GM12878 (cell line): ENCODE measurements at regions not wholly inside any gene's neighbourhood (a gene's known extent, or its start where the extent isn't known, plus 50 kb on each side); places are given as distances from the start of the nearest gene placed in this dataset.

Experiments used
- ATAC-seq: fragments of 200-7000 bp; cut with Tn5 transposase; 3 replicates; pipeline ENCODE4 v1.9.1; 2020; ENCODE audit warnings: mild to moderate bottlenecking, moderate library complexity
- BruUV-seq: library from RNA; stranded (reverse); fragments of 400-500 nt; replicated peaks from 2 replicates; lab custom pipeline; 2021; lab: Mats Ljungman, UMichigan
- CTCF ChIA-PET: fragments of 300-600 bp; sonication (Branson Sonifier 250); formaldehyde crosslinking; extraction: SDS; loops from one replicate; lab custom pipeline; 2021; ENCODE audit warnings: inconsistent platforms; lab: Yijun Ruan, JAX
- POLR2A ChIA-PET: fragments of 350-600 bp; formaldehyde crosslinking; extraction: SDS; loops from one replicate; lab custom pipeline; 2021; ENCODE audit warnings: inconsistent platforms; lab: Charles Lee
- RAD21 ChIA-PET: fragments of 300-600 bp; sonication (Branson Sonifier 250); formaldehyde crosslinking; loops from one replicate; lab custom pipeline; 2023; ENCODE audit warnings: antibody characterized with exemption; ENCODE audit not compliant: unreplicated experiment; lab: Charles Lee
- SMC1A ChIA-PET: fragments of 300-600 bp; sonication (Branson Sonifier 250); formaldehyde crosslinking; loops from one replicate; lab custom pipeline; 2023; ENCODE audit not compliant: unreplicated experiment, uncharacterized antibody; lab: Charles Lee
- DNase-seq: peaks from one replicate; pipeline ENCODE4 v3.0.0-alpha.2; 2011; ENCODE audit warnings: low read depth, low spot score
- FAIRE-seq: peaks from 3 replicates; lab custom pipeline; 2011; peaks lifted over from hg19 to GRCh38; lab: Jason Lieb, UNC
- H2AFZ ChIP-seq: 2 replicates; pipeline ENCODE4 v1.6.0; 2011; ENCODE audit warnings: low read depth, low read length, control low read depth; ENCODE audit not compliant: control insufficient read depth
- H3K27ac ChIP-seq: 2 replicates; pipeline ENCODE4 v1.5.1; 2011; ENCODE audit warnings: control low read depth; ENCODE audit not compliant: control insufficient read depth, insufficient read depth
- H3K27me3 ChIP-seq, 2 experiments: replicated peaks in 1 of 2; 2 replicates each; pipeline versions ENCODE4 v1.6.0 to v1.6.1; 2011; ENCODE audit warnings: low read length in 1 of 2; ENCODE audit not compliant: control insufficient read depth in 2 of 2, insufficient read depth in 2 of 2
- H3K36me3 ChIP-seq, 2 experiments: 2 replicates each; pipeline ENCODE4 v1.5.1; 2011; ENCODE audit warnings: low read length in 1 of 2; ENCODE audit not compliant: control insufficient read depth in 2 of 2, insufficient read depth in 2 of 2
- H3K4me1 ChIP-seq: 2 replicates; pipeline ENCODE4 v1.6.1; 2011; ENCODE audit warnings: mild to moderate bottlenecking, low read length, moderate library complexity, mixed read lengths; ENCODE audit not compliant: control insufficient read depth, insufficient read depth
- H3K4me2 ChIP-seq: 2 replicates; pipeline ENCODE4 v1.6.0; 2011; ENCODE audit warnings: control low read depth; ENCODE audit not compliant: control insufficient read depth, insufficient read depth
- H3K4me3 ChIP-seq: fragments of 200-600 bp; sonication (generic); 2 replicates; pipeline ENCODE4 v1.5.1; 2016
- H3K79me2 ChIP-seq: 2 replicates; pipeline ENCODE4 v1.6.0; 2011; ENCODE audit warnings: low read length; ENCODE audit not compliant: control insufficient read depth, insufficient read depth
- H3K9ac ChIP-seq: 2 replicates; pipeline ENCODE4 v1.8.0; 2011; ENCODE audit warnings: low read length, control low read depth, mixed read lengths; ENCODE audit not compliant: control insufficient read depth, insufficient read depth
- H3K9me3 ChIP-seq: replicated peaks from 3 replicates; pipeline ENCODE4 v1.5.1; 2011; ENCODE audit warnings: mild to moderate bottlenecking, low read length; ENCODE audit not compliant: control insufficient read depth, insufficient read depth
- H4K20me1 ChIP-seq: 2 replicates; pipeline ENCODE4 v1.6.0; 2011; ENCODE audit not compliant: control insufficient read depth, insufficient read depth
- BACH1 ChIP-seq: fragments of 450-650 bp; IDR thresholded peaks from 2 replicates; pipeline ENCODE4 v1.6.1; 2017; ENCODE audit warnings: mild to moderate bottlenecking, borderline replicate concordance
- BCLAF1 ChIP-seq: fragments of 450-650 bp; IDR thresholded peaks from 2 replicates; pipeline ENCODE4 v1.6.1; 2017; ENCODE audit warnings: antibody characterized with exemption, mild to moderate bottlenecking, moderate library complexity
- CUX1 ChIP-seq: IDR thresholded peaks from 2 replicates; pipeline ENCODE4 v1.6.1; 2012; ENCODE audit warnings: improper control_type of control experiment, low read depth, low read length; ENCODE audit not compliant: insufficient replicate concordance
- MEF2A ChIP-seq: IDR thresholded peaks from 2 replicates; pipeline ENCODE4 v1.6.1; 2011; ENCODE audit warnings: low read depth, mild to moderate bottlenecking, low read length, moderate library complexity; ENCODE audit not compliant: insufficient read depth
- NFIC ChIP-seq: IDR thresholded peaks from 2 replicates; pipeline ENCODE4 v1.6.1; 2012; ENCODE audit warnings: low read depth, mild to moderate bottlenecking, inconsistent platforms, low read length, moderate library complexity
- NFYA ChIP-seq: IDR thresholded peaks from 2 replicates; pipeline ENCODE4 v1.6.1; 2011; ENCODE audit warnings: low read depth, mild to moderate bottlenecking, low read length, improper control_type of control experiment, borderline replicate concordance
- PRDM15 ChIP-seq: fragments of 450-650 bp; formaldehyde crosslinking; IDR thresholded peaks from 2 replicates; pipeline ENCODE4 v1.4.0; 2020; ENCODE audit warnings: mild to moderate bottlenecking, moderate library complexity
- SMAD1 ChIP-seq: fragments of 450-650 bp; IDR thresholded peaks from 2 replicates; pipeline ENCODE4 v1.6.1; 2018; ENCODE audit warnings: mild to moderate bottlenecking, low read depth; ENCODE audit not compliant: partially characterized antibody
- SPI1 ChIP-seq: IDR thresholded peaks from 2 replicates; pipeline ENCODE4 v1.6.1; 2011; ENCODE audit warnings: low read depth, mild to moderate bottlenecking, low read length, moderate library complexity, borderline replicate concordance; ENCODE audit not compliant: insufficient read depth
- STAT1 ChIP-seq: fragments of 450-650 bp; conservative IDR thresholded peaks from 2 replicates; pipeline ENCODE4 v1.6.1; 2014; ENCODE audit warnings: antibody characterized with exemption, mild to moderate bottlenecking
- WGBS: methylation state at CpG from one replicate; pipeline ENCODE4 v1.1.6; 2016; ENCODE audit warnings: low lambda C conversion rate; ENCODE audit not compliant: insufficient replicate concordance, insufficient coverage; ENCODE audit errors: missing lambda C conversion rate; 5-methylcytosine and 5-hydroxymethylcytosine counted together
- in situ Hi-C: fragments of 300-500 bp; cut with MboI; formaldehyde crosslinking; loops from 9 replicates; pipeline ENCODE4 v1.14.3; 2018; ENCODE audit warnings: mixed read lengths
- intact Hi-C: fragments of 100-400 bp; cut with micrococcal nuclease; formaldehyde crosslinking; loops from one replicate; pipeline ENCODE4 v1.14.2; 2022; ENCODE audit not compliant: unreplicated experiment

- Histone ChIP-seq H3K36me3 (no peaks in the 10 kb centered on the region), H4K20me1 (no peaks in the 10 kb centered on the region), H3K4me2 (no peak overlapping the region), H3K79me2 (no peaks in the 10 kb centered on the region), H3K4me3 (no peak overlapping the region), H3K9me3 (no peaks in the 10 kb centered on the region), H3K27ac (no peak overlapping the region), H3K27me3 (peaks cover 0 to 3% of the 10 kb centered on the region in 2 experiments; a peak in 3 of 4 replicates), H2AFZ (no peak overlapping the region), H3K4me1 (no peaks in the 10 kb centered on the region), H3K9ac (no peak overlapping the region)
- FAIRE-seq (no peak), ATAC-seq (no peak), DNase-seq (no peak)
- POLR2A ChIA-PET, result no interaction called here
- WGBS, result 80% methylated on average over 1 of the region's 1 CpG
- SMC1A ChIA-PET, result interaction anchor here (1.2 to 1.5 kb wide), 2 partner anchors 38 to 121 kb away, joined by 3 to 4 read pairs; no protein-coding TSS in a partner anchor
- RAD21 ChIA-PET, result no interaction called here
- no TSS peak for BruUV-seq
- in situ Hi-C loops, result no loop called here
- CTCF ChIA-PET, result no interaction called here
- intact Hi-C loops, result no loop called here
- TF ChIP-seq SPI1 (no peak), STAT1 (no peak), BACH1 (no peak), BCLAF1 (no peak), MEF2A (no peak), SMAD1 (no peak), NFYA (no peak), CUX1 (no peak), NFIC (no peak), PRDM15 (no peak)
Observed at GRCh38 chr2:176692533-176692932, 423.3 kb downstream of the MTX2 start.
